Activated CD4-positive, alpha-beta T cell treated with anti-CD3 and anti-CD28 coated beads, Interleukin-2, amount 10 ng/mL, durations not matched to agents 24 days and 14 days (primary cell): ENCODE measurements at regions not wholly inside any gene's neighbourhood (a gene's known extent, or its start where the extent isn't known, plus 50 kb on each side); places are given as distances from the start of the nearest gene placed in this dataset.
"Not testable (repeated sequence)": the region's sequence is repeated elsewhere in the genome, so short reads cannot be mapped to it uniquely, and the experiment has no call there.

Experiments used
- DNase-seq: peaks from one replicate; pipeline ENCODE4 v3.0.0; 2022
- H3K27ac Mint-ChIP-seq: one replicate; pipeline ENCODE4 v1.8.0; 2022; ENCODE audit warnings: mild to moderate bottlenecking, mixed read lengths
- H3K27me3 Mint-ChIP-seq: one replicate; pipeline ENCODE4 v1.8.0; 2022; ENCODE audit warnings: mixed read lengths
- H3K36me3 Mint-ChIP-seq: one replicate; pipeline ENCODE4 v1.8.0; 2022; ENCODE audit warnings: low read depth, mild to moderate bottlenecking, mixed read lengths
- H3K4me1 Mint-ChIP-seq: one replicate; pipeline ENCODE4 v1.8.0; 2021; ENCODE audit warnings: mixed read lengths
- H3K4me3 Mint-ChIP-seq: one replicate; pipeline ENCODE4 v1.8.0; 2022; ENCODE audit warnings: mild to moderate bottlenecking, moderate library complexity, mixed read lengths
- H3K9me3 Mint-ChIP-seq: one replicate; pipeline ENCODE4 v1.8.0; 2021; ENCODE audit warnings: mixed read lengths
- intact Hi-C: fragments of 100-400 bp; cut with micrococcal nuclease; formaldehyde crosslinking; loops from one replicate; pipeline ENCODE4 v1.15.1; 2023

DNA sequence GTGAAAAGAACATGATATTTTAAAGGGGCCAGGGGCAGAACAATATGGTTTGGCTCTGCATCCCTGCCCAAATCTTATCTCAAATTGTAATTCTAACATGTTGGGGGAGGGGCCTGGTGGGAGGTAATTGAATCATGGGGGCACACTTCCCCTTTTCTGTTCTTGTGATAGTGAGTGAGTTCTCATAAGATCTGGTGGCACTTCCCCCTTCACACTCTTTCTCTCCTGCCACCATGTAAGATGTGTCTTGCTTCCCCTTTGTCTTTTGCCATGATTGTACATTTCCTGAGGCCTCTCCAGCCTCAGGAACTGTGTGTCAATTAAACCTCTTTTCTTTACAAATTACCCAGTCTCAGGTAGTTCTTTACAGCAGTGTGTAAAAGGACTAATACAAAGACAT is 177.1 kb upstream of the ZNF322 start:
- H3K27me3 Mint-ChIP-seq, H3K9me3 Mint-ChIP-seq, H3K4me1 Mint-ChIP-seq, H3K27ac Mint-ChIP-seq, H3K36me3 Mint-ChIP-seq, intact Hi-C loops, H3K4me3 Mint-ChIP-seq, DNase-seq: not testable (repeated sequence)

DNA sequence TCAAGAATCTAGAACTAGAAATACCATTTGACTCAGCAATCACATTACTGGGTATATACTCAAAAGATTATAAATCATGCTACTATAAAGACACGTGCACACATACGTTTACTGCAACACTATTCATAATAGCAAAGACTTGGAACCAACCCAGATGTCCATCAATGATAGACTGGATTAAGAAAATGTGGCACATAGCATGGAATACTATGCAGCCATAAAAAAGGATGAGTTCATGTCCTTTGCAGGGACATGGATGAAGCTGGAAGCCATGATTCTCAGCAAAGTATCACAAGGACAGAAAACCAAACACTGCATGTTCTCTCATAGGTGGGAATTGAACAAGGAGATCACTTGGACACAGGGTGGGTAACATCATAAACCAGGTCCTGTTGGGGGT is 185.3 kb upstream of the ZNF322 start:
- H3K27me3 Mint-ChIP-seq, H3K4me3 Mint-ChIP-seq, H3K4me1 Mint-ChIP-seq, H3K36me3 Mint-ChIP-seq, H3K9me3 Mint-ChIP-seq, H3K27ac Mint-ChIP-seq, DNase-seq, intact Hi-C loops: not testable (repeated sequence)

- DNase-seq, H3K4me3 Mint-ChIP-seq, H3K27me3 Mint-ChIP-seq, H3K27ac Mint-ChIP-seq, H3K9me3 Mint-ChIP-seq, intact Hi-C loops, H3K4me1 Mint-ChIP-seq, H3K36me3 Mint-ChIP-seq: not testable (repeated sequence)
These were observed 197.7 kb upstream of the ZNF322 start for GRCh38 chr6:26857289-26857688.

DNA sequence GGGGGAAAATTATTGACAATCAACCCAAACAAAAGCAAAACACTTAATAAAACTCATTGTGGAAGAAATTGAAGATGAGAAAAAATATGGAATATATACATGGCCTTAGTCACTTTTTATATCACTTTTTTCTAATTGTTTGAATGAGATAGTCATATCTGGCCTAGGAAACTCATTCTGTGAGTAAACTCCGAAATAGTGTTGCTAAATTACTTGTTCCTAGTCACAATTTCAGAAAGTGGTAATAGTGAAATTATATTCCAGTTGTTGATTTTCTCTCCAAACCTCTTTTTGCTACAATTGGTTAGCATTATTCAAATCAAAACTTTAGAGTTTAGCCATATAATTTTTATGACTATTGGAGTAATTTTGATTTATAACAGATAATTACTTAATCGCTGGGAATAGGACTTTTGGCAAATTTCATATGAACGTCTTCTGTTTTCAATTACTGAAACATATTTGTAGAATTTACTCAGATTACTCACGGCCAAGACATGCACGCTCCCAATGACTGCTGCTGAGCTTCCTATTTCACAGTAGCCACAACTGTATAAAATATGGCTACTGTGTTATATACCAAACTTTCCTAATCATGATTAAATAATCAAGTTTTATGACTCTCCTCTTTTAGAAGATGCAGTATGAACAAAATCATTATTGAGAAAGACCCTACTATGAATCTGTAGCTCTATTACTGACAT is 199.7 kb upstream of the ZNF322 start:
- H3K36me3 Mint-ChIP-seq, H3K4me1 Mint-ChIP-seq, H3K9me3 Mint-ChIP-seq, H3K27ac Mint-ChIP-seq, DNase-seq, intact Hi-C loops, H3K27me3 Mint-ChIP-seq, H3K4me3 Mint-ChIP-seq: not testable (repeated sequence)

DNA sequence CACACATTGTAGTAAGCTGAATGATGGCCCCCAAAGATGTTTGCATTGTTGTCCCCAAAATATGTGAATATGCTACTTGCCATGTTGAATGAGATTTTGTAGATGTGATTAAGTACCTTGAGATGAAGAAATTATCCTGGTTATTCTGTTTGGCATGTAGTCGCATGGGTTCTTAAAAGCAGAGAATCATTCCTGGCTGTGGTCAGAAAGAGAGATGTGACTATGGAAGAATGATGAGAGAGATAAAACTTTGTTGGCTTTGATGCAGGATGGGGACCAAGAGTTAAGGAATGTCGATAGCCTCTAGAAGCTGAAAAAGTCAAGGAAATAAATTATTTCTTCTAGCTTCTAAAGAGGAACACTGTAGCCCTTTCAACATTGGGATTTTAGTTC is 200.2 kb upstream of the ZNF322 start:
- H3K27ac Mint-ChIP-seq, H3K36me3 Mint-ChIP-seq: not testable (repeated sequence)

DNA sequence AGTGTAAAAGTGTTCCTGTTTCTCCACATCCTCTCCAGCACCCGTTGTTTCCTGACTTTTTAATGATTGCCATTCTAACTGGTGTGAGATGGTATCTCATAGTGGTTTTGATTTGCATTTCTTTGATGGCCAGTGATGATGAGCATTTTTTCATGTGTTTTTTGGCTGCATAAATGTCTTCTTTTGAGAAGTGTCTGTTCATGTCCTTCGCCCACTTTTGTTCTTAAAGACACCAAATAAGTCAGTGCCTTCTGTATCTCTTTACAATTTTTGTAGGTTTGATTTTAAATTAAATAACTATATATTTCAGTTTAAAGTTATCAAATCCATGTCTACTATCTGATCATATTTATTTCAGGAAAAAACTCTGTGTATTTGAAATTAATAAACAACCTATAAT is 202.4 kb upstream of the ZNF322 start:
- DNase-seq, H3K9me3 Mint-ChIP-seq, intact Hi-C loops, H3K4me1 Mint-ChIP-seq, H3K36me3 Mint-ChIP-seq, H3K27ac Mint-ChIP-seq, H3K27me3 Mint-ChIP-seq, H3K4me3 Mint-ChIP-seq: not testable (repeated sequence)

More for the DNA sequence above, 200.2 kb upstream of the ZNF322 start:
- H3K9me3 Mint-ChIP-seq, H3K27me3 Mint-ChIP-seq, intact Hi-C loops, H3K4me1 Mint-ChIP-seq, H3K4me3 Mint-ChIP-seq, DNase-seq: not testable (repeated sequence)

DNA sequence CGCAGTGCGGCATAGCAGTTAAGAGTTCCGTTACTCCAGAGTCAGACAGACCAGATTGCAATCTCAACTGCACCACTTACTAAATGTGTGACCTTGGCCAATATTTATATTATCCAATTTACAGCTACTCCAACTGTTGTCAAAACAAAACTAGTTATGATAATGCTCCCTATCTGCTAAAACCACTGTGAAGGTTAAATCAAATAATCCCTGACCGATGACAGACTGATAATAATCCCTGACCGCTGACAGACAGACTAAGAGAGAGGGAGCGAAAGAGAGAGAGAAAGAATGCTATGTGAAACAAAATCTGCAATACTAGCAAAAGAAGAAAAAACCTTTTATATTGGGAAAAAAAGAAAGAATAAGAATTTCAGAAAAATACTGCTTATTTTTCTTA is 204.1 kb upstream of the ZNF322 start:
- H3K4me1 Mint-ChIP-seq, intact Hi-C loops, H3K27me3 Mint-ChIP-seq, H3K4me3 Mint-ChIP-seq, H3K36me3 Mint-ChIP-seq, H3K9me3 Mint-ChIP-seq, H3K27ac Mint-ChIP-seq, DNase-seq: not testable (repeated sequence)

GRCh38 chr6:26898785-26899184 is 239.2 kb upstream of the ZNF322 start:
- H3K9me3 Mint-ChIP-seq, H3K4me3 Mint-ChIP-seq, DNase-seq, H3K27me3 Mint-ChIP-seq, H3K4me1 Mint-ChIP-seq, H3K27ac Mint-ChIP-seq, H3K36me3 Mint-ChIP-seq, intact Hi-C loops: not testable (repeated sequence)

DNA sequence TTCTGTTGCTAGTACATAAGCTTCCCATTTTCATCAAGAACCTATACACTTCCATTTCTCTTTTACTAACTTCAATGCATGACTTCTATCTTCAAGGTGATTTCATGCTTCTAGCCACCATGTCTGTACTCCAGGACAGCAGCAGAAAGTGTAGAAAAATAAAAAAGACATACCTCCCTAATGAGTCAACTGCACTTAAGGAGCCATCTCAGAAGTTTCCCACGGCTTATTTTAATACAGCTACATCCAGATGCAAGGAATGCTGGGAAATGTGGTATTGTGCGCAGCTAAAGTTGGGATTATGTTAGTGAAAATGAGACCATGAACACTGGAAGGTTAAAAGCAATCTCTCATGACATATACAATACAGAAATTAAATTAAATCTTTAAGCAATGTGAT is 264.7 kb upstream of the ZNF322 start:
- H3K27me3 Mint-ChIP-seq, DNase-seq, H3K4me1 Mint-ChIP-seq, intact Hi-C loops, H3K36me3 Mint-ChIP-seq, H3K4me3 Mint-ChIP-seq, H3K9me3 Mint-ChIP-seq, H3K27ac Mint-ChIP-seq: not testable (repeated sequence)

DNA sequence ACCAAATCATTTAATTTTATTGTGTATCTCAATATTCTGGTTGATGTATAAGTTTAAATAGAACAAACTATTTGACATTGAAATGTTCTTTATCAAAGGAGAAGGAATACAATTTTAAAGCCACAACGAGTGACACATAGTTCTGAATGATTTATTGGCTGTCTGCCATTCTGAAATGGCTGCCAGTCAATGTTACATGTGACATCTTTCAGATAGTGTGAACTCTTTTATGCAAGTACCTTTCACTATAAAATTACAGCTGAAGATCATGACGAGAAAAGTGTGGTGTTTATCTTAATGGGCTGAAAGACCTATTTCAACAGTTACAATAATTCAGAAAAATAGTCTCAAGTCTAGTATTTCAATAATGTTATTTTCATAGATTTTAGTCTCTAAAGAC is 268.6 kb upstream of the ZNF322 start:
- not testable (repeated sequence) for H3K36me3 Mint-ChIP-seq

GRCh38 chr6:26937258-26937657 is 277.7 kb upstream of the ZNF322 start:
- DNase-seq, H3K27ac Mint-ChIP-seq, H3K4me3 Mint-ChIP-seq, H3K4me1 Mint-ChIP-seq, H3K36me3 Mint-ChIP-seq, H3K27me3 Mint-ChIP-seq, H3K9me3 Mint-ChIP-seq, intact Hi-C loops: not testable (repeated sequence)

More for the DNA sequence above, 268.6 kb upstream of the ZNF322 start:
- H3K4me3 Mint-ChIP-seq, intact Hi-C loops, H3K27me3 Mint-ChIP-seq, H3K27ac Mint-ChIP-seq, H3K9me3 Mint-ChIP-seq, H3K4me1 Mint-ChIP-seq, DNase-seq: not testable (repeated sequence)

- H3K27ac Mint-ChIP-seq, DNase-seq, H3K36me3 Mint-ChIP-seq, intact Hi-C loops, H3K4me3 Mint-ChIP-seq, H3K4me1 Mint-ChIP-seq, H3K27me3 Mint-ChIP-seq, H3K9me3 Mint-ChIP-seq: not testable (repeated sequence)
These were observed 291.7 kb upstream of the ZNF322 start for GRCh38 chr6:26951211-26951610.

DNA sequence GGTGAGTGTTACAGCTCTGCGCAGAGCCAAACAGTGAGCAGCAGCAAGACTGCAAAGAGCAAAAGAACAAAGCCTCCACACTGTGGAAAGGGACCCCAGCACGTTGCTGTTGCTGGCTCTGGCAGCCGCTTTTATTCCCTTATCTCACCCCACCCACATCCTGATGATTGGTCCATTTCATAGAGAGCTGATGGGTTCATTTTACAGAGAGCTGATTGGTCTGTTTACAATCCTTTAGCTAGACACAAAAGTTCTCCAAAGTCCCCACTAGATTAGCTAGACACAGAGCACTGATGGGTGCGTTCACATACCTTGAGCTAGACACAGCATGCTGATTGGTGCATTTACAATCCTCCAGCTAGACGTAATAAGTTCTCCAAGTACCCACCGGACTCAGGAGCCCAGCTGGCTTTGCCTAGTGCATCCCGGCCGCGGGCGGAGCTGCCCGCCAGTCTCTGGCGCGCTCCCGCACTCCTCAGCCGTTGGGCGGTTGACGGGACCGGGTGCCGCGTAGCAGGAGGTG is 291.4 kb upstream of the PRSS16 start:
- peak; percentile 85 for DNase-seq
- H3K4me3 Mint-ChIP-seq, result peak overlapping the region; percentile 90
- H3K9me3 Mint-ChIP-seq, H3K27me3 Mint-ChIP-seq, H3K36me3 Mint-ChIP-seq, H3K4me1 Mint-ChIP-seq, intact Hi-C loops: not testable (repeated sequence)
- peak overlapping the region; percentile 87 for H3K27ac Mint-ChIP-seq

DNA sequence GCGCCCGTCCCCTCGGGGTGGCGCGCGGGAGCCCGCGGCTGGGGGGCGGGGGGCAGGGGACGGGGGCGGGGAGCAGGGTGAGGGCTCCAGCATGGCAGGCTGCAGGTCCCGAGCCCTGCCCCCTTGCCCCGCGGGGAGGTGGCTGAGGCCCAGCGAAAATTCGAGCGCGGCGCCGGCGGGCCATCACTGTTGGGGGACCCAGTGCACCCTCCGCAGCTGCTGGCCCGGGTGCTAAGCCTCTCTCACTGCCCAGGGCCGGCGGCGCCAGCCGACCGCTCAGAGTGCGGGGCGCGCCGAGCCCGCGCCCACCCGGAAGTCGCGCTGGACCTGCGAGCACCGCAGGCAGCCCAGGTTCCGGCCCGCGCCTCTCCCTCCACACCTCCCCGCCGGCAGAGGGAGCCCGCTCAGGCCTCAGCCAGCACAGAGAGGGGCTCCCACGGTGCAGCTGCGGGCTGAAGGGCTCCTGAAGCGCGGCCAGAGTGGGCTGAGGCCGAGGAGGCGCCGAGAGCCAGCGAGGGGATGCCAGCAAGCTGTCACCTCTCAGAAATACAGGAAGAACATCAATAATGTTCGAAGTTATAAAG is 290.8 kb upstream of the PRSS16 start:
- H3K27me3 Mint-ChIP-seq, H3K36me3 Mint-ChIP-seq, H3K9me3 Mint-ChIP-seq, H3K4me1 Mint-ChIP-seq, intact Hi-C loops: not testable (repeated sequence)
- DNase-seq, result peak; percentile 94
- peak overlapping the region; percentile 86 for H3K4me3 Mint-ChIP-seq
- H3K27ac Mint-ChIP-seq, result peak overlapping the region; percentile 88
